Activated CD4-positive, alpha-beta T cell treated with anti-CD3 and anti-CD28 coated beads for 4 hours (primary cell): ENCODE measurements at regions not wholly inside any gene's neighbourhood (a gene's known extent, or its start where the extent isn't known, plus 50 kb on each side); places are given as distances from the start of the nearest gene placed in this dataset.
"Not testable (repeated sequence)": the region's sequence is repeated elsewhere in the genome, so short reads cannot be mapped to it uniquely, and the experiment has no call there.

Experiments
- DNase-seq, 2 donors: peaks; one replicate each; pipeline ENCODE4 v3.0.0-alpha.2; 2020

DNA sequence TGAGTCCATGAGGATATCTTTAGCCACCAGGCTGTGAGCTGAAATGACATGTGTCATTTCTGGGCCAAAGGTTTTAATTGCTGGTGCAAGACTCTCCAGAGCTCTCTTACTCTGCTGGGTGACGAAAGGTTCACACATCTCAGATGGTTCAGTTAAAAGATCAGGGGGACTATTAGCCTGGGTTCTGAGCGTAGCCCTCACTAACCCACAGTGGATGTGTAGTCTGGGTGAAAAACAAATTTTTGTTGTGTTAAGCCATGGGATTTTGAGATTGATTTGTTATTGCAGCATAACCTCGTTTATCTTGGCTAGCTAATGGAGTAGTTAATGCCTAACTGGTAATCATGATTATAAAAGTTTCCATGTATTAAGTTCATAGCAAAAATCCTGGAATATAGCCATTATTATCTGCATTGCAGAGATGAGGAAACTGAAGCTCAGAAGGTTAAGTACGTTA, 251.5 kb downstream of the RMST start:
- DNase-seq, result no peak

- no peak for DNase-seq
These were observed 253.8 kb downstream of the RMST start for GRCh38 chr12:97716356-97716755.

- DNase-seq, result not testable (repeated sequence)
These were observed 261.2 kb downstream of the RMST start for GRCh38 chr12:97723801-97724200.

GRCh38 chr12:97745406-97746101, 282.9 kb downstream of the RMST start:
- no peak for DNase-seq

- no peak for DNase-seq
These were observed 285.7 kb downstream of the RMST start for GRCh38 chr12:97748298-97748697.

- no peak for DNase-seq
These were observed 289.1 kb downstream of the RMST start for GRCh38 chr12:97751704-97752103.

- DNase-seq, result no peak
These were observed 289.5 kb downstream of the RMST start for GRCh38 chr12:97752129-97752528.

DNA sequence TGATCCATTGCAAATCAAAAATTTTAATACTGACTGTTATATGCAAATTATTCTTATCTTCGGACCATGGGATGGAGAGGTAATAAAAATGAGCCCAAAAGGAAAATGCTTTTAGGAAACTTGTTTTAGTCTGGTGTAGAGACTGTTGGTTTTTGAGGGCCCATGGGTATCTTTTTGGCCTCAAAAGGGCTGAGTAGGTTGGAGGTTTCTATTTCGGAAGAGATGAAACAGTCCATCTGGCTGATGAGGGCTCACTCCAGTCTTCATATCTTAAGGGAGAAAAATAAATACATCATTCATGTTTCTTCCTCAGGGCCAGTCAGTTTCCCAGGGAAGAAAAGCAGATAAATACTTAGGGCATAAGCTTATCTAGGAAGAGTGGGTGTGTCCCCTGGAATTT, 290.7 kb downstream of the RMST start:
- DNase-seq, result no peak

DNA sequence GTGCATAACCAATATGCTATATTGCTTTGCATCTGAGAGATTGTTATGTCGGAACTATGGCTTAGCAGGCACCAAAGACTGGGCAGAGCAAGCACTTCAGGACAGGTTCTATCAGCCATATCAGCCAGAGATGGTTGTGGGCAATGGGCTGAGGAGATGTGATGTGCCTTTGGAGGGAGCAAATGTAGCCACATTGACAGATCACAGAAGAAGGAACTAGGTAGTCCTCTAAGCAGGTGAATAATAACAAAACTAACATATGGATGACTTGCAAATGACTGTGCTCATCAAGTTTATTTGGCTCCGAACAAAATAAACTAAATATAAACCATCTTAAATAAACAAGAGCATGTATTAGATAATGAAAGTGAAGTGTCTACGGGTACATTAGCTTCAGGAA, 291.7 kb downstream of the RMST start:
- no peak for DNase-seq

DNA sequence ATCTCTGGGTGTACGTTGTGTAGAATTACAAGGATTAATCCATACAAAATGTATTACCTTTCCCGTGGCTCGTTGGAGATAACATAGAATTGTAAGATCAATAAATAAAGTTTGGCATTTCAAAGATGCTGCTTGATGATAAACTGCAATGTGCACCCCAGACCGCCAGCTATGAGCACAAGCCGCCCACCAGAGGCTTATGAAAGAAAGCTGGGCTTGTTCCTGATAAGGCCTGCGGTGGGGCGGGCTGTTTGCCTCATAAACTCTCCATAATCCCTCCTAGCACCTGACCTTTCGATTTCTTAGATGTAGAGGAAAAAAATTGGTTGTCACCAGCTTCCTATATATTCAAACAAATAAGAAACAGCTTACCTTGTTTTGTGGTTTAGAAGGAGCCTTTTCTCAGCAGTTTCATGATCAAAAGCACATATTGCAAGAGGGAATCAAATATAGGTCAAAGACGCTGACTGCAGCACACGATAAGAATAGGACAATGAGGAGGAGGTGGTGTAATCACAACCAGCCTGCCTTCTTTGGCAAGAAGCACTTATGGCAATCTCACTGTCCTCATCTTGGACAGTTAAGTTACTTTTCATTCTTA, 293.6 kb downstream of the RMST start:
- DNase-seq, result no peak

DNA sequence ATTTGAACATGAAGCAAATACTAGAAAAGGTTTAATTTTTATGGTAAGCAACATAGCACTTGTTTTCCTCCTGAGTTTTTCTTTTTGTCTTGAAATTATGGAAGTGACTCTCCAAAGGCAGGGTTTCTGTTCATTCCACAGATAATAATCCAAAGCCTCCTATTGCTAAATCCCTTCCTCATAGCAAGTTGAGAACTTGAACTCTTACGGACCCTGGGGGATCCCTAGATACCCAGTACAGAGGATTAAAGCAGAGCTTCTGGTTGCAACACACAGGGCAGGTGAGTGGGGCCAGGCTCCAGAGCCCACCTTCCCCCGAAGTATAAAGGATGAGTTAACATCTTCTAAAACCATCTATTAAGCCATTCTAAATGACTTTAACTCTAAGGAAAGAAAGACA, 294.1 kb downstream of the RMST start:
- no peak for DNase-seq

- DNase-seq, result no peak
These were observed 295.0 kb downstream of the RMST start for GRCh38 chr12:97757481-97758193.

- no peak for DNase-seq
These were observed 295.5 kb downstream of the RMST start for GRCh38 chr12:97758194-97758501.

- DNase-seq, result no peak
These were observed 296.0 kb downstream of the RMST start for GRCh38 chr12:97758586-97758985.

DNA sequence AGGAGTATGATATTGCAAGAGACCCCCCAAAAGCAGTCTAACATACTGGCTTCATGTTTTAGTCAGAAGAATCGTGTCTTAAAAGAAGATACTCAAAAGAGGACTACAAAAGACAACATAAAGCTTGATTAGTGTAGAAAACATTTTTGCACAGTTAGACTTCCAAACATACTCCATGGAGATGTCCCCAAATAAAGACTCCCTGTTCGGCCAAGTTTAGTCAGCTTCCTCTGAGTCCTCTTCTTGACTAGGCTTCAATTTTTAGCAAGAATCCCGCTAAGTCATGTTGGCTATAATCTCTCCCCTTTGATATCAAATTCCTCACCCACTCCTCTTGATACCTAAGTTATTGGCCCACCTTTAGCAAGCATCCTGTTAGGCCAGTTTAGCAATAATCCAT, 298.0 kb downstream of the RMST start:
- no peak for DNase-seq

DNA sequence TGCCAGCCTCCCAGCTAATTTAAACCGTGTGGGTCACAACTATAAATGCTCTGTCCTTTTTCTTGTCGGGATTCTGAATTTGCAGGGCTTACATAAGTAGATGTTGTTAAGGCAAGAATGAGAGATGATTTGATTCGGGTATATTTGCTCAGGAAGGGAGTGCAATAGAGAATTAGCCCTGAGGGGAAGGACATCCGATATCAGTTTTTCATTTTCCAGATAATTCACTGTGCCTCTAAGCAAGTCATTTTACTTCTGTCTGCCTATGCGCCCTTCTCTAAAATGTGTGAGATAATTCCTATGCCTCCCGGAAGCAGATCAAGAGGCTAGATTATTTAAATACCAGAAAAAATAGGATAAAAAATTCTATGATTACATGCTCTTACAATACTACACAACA, 300.5 kb downstream of the RMST start:
- no peak for DNase-seq

DNA sequence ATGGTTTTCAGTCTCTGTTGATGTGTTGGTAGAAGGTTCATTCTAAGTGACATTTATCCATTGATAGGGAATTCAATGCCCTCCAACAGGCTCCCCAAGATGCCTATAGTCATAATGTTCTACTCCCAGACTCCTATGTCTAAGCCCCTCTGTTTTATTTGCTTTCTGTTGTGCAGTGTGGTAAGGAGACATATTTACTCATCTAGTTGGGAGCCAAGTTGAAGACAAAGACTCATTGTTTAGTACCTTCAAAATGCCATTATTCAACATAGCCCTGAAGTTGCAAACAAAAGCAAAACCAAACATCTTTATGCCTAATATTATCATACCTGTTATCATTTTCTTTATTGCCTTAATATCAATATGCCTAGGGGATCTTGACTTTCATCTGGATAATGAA, 302.1 kb downstream of the RMST start:
- DNase-seq, result no peak

- DNase-seq, result no peak
These were observed 304.7 kb downstream of the RMST start for GRCh38 chr12:97767347-97767746.

- DNase-seq, result no peak
These were observed 315.5 kb downstream of the RMST start for GRCh38 chr12:97778111-97778510.

DNA sequence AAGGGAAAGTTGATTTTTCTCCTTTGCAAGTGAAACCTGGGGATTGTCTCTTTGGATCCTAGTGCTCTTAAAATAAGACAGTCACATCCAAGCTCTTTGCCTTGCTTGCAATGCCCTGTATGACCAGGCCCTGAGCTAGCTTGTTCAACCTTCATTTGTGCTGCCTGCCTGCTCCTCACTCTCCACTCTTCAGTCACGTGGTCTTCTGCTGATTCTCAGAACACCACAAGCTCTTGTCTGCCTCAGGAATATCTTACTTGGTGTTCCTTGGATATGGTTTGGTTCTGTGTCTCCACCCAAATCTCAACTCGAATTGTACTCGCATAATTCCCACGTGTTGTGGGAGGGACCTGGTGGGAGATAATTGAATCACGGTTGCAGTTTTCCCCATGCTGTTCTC, 318.7 kb downstream of the RMST start:
- no peak for DNase-seq

DNA sequence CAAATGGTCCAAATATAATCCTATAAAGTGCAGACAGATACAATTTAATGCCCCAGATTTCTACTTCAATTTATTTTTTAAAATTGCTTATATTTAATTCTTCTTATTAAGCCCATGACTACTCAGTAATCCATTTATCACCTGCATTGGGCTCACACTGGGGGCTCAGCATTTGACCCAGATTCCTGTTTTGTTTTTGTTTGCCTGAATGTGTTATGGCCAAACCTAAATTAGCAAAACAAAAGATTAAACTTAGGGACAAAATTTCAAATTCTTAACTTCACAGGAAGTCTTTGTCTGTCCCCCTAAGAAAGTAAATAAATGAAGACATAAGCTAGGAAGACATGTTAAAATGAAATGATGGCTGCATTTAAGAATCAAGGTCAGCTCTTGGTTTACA, 322.3 kb downstream of the RMST start:
- DNase-seq, result no peak

GRCh38 chr12:97790281-97790680, 327.7 kb downstream of the RMST start:
- DNase-seq, result no peak

DNA sequence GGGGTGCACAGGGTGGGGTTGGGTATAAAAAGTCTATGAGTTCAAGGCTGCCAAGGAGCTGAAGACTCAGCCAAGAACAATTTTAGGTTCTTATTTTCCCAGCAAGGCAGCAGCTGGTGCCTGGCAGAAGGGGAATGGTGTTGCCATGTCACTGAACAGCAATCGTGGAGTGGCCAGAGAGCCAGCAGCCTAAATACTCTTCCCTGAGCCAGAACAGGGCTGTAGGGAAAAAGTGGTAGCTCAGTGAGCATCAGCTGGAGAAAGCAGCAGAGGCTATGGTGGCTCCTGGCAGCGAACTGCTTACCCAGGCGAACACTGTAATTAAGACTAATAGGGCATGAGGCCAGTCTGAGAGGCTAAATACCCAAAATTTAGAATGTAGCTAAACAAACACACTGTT, 334.9 kb downstream of the RMST start:
- no peak for DNase-seq

GRCh38 chr12:97800561-97800960, 338.0 kb downstream of the RMST start:
- no peak for DNase-seq
